22Rv1 (cell line): ENCODE measurements at regions not wholly inside any gene's neighbourhood (a gene's known extent, or its start where the extent isn't known, plus 50 kb on each side); places are given as distances from the start of the nearest gene placed in this dataset.

Source experiments
- CTCF ChIP-seq: fragments of 450-650 bp; IDR thresholded peaks from 2 replicates; pipeline ENCODE4 v1.5.1; 2017; ENCODE audit warnings: mild to moderate bottlenecking
- ZFX ChIP-seq: fragments of 450-650 bp; IDR thresholded peaks from 2 replicates; pipeline ENCODE4 v1.6.1; 2017; ENCODE audit warnings: antibody characterized with exemption, borderline replicate concordance

DNA sequence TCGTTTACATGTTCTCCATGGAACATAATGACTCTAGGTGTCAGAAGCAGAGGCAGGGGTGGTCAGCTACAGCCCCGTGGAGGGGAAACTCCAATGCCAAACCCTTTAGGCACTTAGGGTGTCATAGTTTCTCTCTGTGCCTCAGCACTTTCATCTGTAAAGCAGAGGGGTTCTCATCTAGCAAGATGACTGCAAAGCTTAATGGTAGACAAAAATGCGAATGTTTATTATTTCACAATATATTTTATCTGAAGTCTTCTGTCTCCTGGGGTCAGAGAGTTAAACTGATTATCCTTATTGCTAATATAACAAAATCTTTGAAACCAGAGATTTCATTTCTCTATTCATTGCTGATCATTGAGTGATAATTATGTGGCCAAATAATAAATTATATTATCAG is 522.5 kb downstream of the TSN start:
- no peak for TF ChIP-seq CTCF
- no peak for TF ChIP-seq ZFX
